HG02981 (cell line): ENCODE measurements at regions not wholly inside any gene's neighbourhood (a gene's known extent, or its start where the extent isn't known, plus 50 kb on each side); places are given as distances from the start of the nearest gene placed in this dataset.
"Not testable (repeated sequence)": the region's sequence is repeated elsewhere in the genome, so short reads cannot be mapped to it uniquely, and the experiment has no call there.

ENCODE experiments used
- ATAC-seq: cut with Tn5 transposase; IDR thresholded peaks from one replicate; pipeline ENCODE4 v1.9.1; 2021; ENCODE audit warnings: mild to moderate bottlenecking, moderate library complexity; ENCODE audit not compliant: unreplicated experiment

DNA sequence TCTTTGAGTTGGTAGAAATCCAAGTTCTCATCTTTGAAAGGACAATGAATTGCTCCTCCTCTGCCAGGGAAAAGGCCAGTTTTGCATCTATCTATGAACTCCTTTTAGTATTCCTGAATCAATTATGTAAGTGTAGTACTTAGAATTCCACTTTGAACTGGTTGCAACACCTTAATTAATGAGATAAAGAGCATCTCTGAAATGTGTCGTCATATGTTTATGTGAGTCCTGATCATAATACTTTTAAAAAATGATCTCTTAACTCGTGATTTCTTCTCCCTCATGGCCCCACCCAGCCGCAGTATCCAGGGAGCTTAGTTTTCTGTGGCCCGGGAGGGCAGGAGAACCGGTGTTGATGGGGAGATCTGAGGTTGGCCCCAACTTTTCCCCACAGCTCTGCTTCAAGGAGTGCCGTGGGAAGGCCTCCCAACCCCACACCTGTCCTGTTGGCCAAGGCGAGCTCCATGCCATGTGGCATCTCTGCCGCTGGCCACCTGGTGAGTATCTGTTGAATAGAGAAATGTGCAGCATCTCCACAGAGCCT is 203.5 kb downstream of the TMEM121 start:
- not testable (repeated sequence) for ATAC-seq

DNA sequence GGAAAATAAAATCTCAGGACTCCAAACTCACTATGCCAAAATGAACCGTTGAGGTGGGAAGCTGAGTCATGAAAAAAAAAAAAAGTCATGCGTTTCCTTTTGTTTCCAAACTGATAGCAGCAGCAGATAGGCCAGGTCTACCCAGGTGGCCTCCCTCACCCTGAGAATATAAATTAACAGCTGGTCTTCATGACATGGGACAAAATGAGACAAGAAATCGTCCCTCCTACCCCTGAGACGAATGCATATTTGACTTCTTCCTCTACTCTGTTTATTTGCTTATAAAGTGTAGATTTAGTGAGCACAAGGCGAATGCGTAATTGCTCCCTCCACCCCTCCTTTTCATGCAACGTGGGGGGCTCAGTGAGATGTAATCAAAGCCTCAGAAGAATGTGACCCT is 204.3 kb downstream of the TMEM121 start:
- ATAC-seq: not testable (repeated sequence)

DNA sequence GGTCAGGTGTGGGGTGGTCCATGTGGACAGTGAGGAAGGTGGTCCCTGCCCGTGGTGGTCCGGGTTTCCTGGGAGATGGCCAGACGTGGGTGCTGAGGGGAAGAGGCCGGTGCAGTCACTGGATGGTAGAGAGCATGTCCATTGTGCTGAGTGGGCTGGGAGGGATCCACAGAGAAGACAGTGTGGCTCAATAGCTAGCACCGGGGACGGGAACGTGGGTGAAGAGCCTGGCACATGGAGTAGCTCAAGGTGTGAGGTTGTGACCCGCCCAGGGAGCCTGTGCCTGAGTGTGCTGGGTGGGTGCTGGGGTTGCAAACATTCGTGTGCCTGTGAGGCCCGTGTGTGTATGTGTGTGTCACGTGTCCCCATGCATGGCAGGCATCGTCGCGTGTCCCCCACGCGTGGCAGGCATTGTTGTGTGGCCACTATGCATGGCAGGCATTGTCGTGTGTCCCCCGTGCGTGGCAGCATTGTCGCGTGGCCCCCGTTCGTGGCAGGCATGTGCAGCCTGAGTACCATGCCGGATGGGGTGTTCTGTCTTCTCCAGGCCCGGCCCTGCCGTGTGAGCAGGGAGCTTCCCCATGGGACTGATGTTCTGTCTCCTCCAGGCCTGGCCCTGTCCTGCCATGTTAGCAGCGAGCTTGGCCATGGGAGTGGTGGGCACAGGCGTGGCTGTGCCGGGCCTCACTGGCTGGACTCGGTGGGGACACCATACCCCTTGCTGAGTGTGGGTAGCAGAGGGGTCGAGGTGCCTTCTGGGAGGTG is 205.0 kb downstream of the TMEM121 start:
- ATAC-seq: not testable (repeated sequence)

DNA sequence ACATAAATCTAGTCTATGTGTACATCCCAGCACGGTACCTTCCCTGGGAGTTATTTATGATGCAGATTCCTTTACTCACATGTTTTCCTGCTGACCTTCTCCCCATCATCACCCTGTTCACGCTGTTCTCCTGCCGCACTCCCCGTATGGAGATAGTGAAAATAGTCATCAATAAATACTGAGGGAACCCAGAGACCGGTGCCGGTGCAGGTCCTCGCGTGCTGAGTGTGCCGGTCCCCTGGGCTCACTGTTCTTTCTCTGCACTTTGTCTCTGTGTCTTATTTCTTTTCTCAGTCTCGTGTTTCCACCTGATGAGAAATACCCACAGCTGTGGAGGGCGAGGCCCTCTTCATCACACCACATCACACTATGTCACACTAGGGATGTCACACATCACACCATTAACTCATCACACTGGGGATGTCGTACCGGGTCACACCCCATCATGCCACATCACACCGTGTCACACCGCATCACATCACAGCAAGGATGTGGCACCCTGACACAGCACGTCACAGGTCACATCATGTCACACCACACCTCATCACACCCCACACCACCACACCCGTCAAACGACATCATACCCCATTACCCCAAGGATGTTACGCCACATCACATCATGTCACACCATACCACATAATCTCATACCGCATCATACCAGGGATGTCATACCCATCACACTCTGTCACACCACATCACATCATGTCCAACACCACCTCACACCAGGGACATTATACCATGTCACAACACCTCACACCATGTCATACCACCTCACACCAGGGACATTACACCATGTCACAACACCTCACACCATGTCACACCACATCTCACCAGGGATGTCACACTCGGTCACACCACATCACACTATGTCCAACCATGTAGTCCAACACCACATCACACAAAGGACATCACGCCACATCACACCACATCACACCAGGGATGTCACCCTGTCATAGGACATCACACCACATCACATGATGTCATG is 207.0 kb downstream of the TMEM121 start:
- no peak for ATAC-seq

DNA sequence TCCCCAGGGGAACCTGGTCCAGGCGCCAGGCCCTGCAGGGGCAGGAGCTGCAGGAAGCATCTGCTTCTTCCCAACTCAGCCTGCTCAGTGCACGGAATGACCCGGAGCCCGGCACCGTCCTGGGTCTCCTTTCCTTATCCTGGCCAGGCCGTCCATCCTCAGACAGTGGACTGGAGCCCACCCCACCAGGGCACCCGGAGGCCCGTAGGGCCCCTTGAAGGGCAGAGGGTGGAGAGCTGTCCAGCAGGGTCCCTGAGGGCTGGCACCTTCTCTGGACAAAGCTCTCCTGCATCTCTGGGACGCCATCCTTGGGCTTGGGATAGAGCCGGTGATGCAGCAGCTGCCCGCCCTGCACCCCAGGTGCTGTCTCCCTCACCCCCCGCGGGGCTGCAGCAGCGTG is 207.9 kb downstream of the TMEM121 start:
- ATAC-seq: not testable (repeated sequence)

DNA sequence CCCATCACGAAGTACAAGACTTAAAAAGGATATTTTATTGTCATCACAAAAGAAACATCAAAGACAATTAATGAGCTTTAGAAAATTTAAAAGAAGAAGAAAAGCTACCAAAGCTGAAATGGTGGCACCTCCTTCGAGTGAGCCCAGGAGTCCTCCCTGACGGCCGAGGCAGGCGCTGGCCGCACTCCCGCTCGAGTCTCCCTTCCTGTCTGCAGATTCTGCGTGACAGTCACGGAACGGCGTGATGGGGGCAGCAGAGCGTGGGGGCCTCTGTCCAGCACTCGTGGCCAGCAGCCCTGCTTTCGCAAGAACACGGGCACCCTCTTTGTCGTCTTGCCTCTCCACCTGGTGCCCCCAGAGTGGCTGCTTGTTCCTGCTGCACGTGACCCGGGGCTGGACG is 209.9 kb downstream of the TMEM121 start:
- not testable (repeated sequence) for ATAC-seq

DNA sequence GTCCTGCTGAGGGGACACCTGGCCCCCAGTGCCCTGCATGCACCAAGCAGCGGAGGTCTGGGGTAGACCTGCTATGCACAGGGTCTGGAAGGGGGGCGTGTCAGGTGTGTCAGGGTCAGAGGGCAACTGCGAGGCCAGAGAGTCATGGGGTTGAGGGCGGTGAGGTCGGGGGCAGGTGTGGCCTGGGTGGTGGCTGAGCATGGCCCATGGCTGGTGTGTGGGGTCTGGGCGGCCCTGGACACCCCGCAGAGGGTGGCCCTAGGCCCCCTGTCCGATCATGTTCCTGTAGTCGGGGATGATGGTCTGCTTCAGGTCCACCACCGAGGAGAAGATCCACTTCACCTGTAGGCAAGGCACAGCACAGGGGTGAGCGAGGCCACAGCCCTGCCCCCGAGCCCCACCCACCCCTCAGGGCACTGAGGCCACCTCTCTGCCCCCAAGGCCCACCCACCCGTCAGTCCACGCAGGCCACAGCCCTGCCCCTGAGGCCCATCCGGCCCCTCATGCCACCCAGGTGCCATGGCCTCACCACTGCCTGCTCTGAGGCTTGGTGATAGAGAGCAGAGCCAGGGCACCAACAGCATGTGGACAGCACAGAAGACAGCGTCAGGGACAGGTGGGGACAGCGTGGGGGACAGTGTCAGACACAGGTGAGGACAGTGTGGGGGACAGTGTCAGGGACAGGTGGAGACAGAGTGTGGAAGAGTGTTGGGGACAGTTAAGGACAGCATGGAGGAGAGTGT is 211.3 kb downstream of the TMEM121 start:
- ATAC-seq: no peak

DNA sequence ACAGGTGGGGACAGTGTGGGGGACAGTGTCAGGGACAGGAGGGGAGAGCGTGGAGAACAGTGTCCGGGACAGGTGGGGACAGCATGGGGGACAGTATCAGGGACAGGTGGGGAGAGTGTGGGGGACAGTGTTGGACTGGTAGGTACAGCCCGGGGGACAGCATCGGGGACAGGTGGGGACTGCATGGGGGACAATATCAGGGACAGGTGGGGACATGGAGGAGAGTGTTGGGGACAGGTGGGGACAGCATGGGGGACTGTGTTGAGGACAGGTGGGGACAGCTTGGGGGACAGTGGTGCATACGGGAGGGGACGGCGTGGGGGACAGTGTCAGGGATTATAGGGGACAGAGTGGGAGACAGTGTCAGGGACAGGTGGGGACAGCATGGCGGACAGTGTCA is 212.3 kb downstream of the TMEM121 start:
- no peak for ATAC-seq

DNA sequence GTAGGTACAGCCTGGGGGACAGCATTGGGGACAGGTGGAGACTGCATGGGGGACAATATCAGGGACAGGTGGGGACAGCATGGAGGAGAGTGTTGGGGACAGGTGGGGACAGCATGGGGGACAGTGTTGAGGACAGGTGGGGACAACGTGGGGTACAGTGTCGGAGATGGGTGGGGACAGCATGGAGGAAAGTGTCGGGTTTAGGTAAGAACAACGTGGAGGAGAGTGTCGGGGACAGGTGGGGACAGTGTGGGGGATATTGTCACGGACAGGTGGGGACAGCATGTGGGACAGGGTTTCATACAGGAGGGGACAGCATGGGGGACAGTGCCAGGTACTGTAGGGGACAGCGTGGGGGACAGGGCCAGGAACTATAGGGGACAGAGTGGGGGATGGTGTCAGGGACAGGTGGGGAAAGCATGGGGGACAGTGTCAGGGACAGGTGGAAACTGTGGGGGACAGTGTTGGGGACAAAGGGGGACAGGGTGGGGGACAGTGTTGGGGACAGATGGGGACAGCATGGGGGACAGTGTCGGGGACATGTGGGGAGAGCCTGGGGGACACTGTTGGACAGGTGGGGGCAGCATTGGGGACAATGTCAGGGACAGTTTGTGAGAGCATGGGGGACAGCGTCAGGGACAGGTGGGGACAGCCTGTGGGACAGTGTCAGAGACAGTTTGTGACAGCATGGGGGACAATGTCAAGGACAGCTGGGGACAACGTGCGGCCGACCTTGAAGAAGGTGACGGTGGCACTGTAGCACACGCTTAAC is 213.1 kb downstream of the TMEM121 start:
- ATAC-seq: no peak

DNA sequence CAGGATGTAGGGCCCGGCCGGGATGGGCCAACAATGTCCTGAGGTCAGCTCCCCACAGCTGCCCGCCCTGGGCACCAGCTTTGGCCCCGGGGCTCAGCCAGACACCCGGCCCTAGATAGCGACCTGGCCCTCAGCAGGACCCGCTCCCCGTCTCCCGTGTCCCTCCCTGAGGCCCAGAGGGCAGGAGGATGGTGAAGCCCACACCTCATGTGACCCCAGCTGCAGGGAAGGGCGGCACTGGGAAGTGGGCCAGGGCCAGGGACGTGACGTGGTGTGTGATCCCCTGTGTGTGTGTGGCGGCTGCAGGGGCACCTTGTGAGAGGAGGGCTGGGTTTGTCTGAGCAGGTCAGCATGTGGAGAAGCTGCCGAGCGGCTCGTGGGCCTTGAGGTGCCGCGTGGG is 213.9 kb downstream of the TMEM121 start:
- not testable (repeated sequence) for ATAC-seq

DNA sequence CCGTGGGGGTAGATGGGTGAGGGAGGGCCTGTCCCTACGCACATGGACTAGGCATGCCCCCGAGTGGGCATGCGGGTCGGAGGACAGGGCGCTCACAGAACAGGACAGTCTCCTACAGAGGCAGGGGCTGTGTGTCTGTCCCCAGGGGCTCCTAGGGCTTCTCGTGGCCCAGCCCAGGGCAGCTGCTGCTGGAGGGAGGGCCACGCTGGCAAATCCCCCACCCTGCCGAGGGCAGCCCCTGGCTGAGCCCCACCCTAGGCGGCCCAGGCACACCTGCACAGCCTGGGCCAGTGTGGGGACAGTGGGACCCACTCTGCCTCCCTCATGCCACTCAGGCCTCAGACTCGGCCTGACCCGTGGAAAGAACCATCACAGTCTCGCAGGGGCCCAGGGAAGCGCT is 214.6 kb downstream of the TMEM121 start:
- ATAC-seq: not testable (repeated sequence)

DNA sequence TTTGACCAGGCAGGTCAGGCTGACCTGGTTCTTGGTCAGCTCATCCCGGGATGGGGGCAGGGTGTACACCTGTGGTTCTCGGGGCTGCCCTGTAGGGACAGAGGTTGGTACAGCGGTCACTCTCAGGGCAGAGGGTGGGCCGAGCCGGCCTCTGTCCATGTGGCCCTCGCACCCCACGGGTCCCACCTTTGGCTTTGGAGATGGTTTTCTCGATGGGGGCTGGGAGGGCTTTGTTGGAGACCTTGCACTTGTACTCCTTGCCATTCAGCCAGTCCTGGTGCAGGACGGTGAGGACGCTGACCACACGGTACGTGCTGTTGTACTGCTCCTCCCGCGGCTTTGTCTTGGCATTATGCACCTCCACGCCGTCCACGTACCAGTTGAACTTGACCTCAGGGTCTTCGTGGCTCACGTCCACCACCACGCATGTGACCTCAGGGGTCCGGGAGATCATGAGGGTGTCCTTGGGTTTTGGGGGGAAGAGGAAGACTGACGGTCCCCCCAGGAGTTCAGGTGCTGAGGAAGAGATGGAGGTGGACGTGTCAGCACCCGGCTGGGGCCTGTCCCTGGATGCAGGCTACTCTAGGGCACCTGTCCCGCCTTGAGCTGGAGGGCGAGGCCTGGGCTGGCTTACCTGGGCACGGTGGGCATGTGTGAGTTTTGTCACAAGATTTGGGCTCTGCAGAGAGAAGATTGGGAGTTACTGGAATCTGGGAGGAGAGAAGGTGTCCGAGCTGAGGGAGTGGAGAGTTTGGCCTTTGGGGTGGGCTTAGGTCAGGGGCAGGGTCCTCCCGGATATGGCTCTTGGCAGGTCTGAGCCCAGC is 215.5 kb downstream of the TMEM121 start:
- ATAC-seq: not testable (repeated sequence)

DNA sequence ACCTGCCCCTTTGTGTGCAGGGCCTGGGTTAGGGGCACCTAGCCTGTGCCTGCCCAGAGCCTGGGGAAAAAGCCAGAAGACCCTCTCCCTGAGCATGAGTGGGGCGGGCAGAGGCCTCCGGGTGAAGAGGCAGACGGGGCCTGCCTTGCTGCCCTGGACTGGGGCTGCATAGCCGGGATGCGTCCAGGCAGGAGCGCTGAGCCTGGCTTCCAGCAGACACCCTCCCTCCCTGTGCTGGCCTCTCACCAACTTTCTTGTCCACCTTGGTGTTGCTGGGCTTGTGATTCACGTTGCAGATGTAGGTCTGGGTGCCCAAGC is 216.1 kb downstream of the TMEM121 start:
- ATAC-seq: no peak

DNA sequence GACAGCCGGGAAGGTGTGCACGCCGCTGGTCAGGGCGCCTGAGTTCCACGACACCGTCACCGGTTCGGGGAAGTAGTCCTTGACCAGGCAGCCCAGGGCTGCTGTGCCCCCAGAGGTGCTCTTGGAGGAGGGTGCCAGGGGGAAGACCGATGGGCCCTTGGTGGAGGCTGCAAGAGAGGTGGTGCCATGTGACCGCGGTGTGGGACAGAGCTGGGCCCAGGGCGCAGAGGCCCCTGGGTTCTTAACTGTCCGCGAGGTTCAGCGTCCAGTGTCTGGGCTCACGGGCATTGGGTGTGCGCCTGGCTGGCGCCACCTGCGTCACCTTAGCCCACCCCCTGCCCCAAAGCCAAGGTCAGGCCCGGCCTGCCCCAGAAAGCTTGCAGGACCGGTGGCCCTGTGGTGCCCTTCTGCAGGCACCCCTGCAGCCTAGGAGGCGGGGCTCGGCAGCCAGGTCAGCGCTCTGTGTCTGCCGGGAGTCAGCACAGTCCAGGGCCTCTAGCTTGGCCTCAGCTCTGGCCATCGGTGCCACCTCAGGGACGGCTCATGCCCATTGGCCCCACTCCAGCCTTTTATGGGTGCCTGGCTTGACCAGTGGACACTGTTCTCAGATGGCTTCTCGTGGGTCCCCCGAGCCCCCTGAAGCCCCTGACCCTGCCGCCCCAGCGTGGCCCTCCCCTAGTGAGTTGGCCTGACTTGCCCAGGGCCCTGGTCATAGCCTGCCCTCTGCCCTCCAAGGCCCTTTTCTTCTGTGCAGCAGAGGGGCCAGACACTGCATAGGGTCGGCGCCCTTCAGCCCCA is 216.7 kb downstream of the TMEM121 start:
- not testable (repeated sequence) for ATAC-seq

DNA sequence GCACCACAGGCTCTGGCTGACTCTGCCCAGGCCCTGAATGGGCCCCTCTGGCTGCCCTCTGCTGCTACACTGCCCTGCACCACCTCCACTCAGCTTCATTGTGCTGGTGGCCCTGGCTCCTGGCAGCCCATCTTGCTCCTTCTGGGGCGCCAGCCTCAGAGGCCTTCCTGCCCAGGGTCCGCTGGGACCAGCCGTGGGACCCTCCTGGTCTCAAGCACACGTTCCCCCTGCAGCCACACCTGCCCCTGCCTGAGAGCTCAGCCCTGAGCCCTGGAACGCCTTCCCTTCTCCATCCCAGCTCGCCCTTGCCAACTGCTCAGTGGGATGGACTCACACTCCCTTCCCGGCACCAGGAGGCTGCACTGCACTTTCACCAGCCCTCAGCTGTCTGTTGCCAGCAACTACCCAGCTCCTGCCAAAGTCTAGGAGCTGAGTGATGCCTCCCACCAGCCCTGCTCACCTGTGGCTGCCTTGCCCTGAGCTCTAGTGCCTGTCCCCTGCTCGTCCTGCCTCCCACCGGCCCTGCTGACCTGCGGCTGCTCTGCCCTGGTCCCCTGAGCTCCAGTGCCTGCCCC is 217.9 kb downstream of the TMEM121 start:
- ATAC-seq: not testable (repeated sequence)

DNA sequence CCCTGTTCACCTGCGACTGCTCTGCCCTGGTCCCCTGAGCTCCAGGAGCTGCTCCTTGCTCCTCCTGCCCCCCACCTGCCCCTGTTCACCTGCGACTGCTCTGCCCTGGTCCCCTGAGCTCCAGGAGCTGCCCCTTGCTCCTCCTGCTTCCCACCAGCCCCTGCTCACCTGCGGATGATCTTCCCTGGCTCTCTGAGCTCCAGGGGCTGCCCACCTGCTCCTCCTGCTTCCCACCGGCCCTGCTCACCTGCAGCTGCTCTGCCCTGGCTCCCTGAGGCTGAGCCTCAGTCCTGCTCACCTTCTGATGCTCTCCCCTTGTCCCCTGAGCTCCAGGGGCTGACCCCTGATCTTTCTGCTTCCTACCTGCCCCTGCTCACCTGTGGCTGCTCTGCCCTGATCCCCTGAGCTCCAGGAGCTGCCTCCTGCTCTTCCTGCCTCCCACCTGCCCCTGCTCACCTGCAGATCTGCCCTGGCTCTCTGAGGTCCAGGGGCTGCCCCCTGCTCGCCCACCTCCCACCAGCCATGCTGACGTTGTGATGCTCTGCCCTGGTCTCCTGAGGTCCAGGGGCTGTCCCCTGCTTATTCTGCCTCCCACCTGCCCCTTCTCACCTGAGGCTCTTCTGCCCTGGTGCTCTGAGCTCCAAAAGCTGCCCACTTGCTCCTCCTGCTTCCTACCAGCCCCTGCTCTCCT is 219.2 kb downstream of the TMEM121 start:
- ATAC-seq: no peak

DNA sequence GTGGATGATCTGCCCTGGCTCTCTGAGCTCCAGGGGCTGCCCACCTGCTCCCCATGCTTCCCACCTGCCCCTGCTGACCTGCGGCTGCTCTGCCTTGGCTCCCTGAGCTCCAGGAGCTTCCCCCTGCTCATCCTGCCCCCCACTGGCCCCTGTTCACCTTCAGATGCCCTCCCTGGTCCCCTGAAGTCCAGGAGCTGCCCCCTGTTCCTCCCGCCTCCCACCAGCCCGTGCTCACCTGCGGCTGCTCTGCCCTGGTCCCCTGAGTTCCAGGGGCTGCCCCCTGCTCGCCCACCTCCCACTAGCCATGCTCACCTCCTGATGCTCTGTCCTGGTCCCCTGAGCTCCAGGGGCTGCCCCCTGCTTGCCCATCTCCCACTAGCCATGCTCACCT is 219.7 kb downstream of the TMEM121 start:
- no peak for ATAC-seq
